GM23248 (cell line): ENCODE measurements at regions not wholly inside any gene's neighbourhood (a gene's known extent, or its start where the extent isn't known, plus 50 kb on each side); places are given as distances from the start of the nearest gene placed in this dataset.

Source experiments
- EZH2 ChIP-seq: fragments of 200-600 bp; sonication (generic); IDR thresholded peaks from 2 replicates; pipeline ENCODE4 v1.6.1; 2018; ENCODE audit warnings: antibody characterized with exemption, mild to moderate bottlenecking; ENCODE audit not compliant: insufficient read depth, poor library complexity, severe bottlenecking
- EZH2phosphoT487 ChIP-seq: fragments of 200-600 bp; sonication (generic); IDR thresholded peaks from 2 replicates; pipeline ENCODE4 v1.6.1; 2018; ENCODE audit warnings: antibody characterized with exemption, moderate library complexity, mild to moderate bottlenecking, low read depth; ENCODE audit not compliant: insufficient read depth

- no peak for TF ChIP-seq EZH2
- TF ChIP-seq EZH2phosphoT487: no peak
These were observed 279.9 kb downstream of the UQCRFS1 start for GRCh38 chr19:28933039-28933438.
